ENCODE measurements at regions not wholly inside any gene's neighbourhood (a gene's known extent, or its start where the extent isn't known, plus 50 kb on each side); places are given as distances from the start of the nearest gene placed in this dataset.

DNA sequence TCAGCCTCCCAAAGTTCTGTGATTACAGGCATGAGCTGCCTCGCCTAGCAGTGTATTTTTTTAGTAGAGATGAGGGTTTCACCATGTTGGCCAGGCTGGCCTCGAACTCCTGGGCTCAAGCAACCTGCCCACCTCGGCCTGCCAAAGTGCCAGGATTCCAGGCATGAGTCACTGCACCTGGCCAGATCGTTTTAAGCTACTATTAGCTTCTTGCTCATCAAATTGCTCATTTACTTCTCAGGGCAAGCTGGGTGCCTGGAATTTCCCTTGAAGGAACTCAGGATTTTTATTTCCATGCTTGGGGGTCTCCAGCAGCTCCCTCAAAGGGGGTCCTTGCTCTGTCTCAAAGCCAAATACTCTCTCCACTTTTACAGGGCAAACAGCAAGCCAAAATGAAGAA lies 798.0 kb upstream of the AUTS2 start:
- Histone ChIP-seq H3K27me3 (no peaks in the 10 kb centered on the region), H3K9me3 (no peaks in the 10 kb centered on the region), H3K36me3 (no peaks in the 10 kb centered on the region), H3K4me3 (replicated peaks in 1 of 3) (no peak overlapping the region), H3K27ac (no peak overlapping the region), H3K4me1 (no peaks in the 10 kb centered on the region)
- no peak for DNase-seq
- intact Hi-C loops (cut with DNase I) = no loop called here
- TF ChIP-seq POLR2A (IDR thresholded peaks at IDR 0.05) = no peak
- TF ChIP-seq, protein P1, sequence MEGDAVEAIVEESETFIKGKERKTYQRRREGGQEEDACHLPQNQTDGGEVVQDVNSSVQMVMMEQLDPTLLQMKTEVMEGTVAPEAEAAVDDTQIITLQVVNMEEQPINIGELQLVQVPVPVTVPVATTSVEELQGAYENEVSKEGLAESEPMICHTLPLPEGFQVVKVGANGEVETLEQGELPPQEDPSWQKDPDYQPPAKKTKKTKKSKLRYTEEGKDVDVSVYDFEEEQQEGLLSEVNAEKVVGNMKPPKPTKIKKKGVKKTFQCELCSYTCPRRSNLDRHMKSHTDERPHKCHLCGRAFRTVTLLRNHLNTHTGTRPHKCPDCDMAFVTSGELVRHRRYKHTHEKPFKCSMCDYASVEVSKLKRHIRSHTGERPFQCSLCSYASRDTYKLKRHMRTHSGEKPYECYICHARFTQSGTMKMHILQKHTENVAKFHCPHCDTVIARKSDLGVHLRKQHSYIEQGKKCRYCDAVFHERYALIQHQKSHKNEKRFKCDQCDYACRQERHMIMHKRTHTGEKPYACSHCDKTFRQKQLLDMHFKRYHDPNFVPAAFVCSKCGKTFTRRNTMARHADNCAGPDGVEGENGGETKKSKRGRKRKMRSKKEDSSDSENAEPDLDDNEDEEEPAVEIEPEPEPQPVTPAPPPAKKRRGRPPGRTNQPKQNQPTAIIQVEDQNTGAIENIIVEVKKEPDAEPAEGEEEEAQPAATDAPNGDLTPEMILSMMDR (IDR thresholded peaks at IDR 0.05) = no peak
- 67 to 79% methylated on average over 4 of the region's 4 CpGs for WGBS, 2 donors

DNA sequence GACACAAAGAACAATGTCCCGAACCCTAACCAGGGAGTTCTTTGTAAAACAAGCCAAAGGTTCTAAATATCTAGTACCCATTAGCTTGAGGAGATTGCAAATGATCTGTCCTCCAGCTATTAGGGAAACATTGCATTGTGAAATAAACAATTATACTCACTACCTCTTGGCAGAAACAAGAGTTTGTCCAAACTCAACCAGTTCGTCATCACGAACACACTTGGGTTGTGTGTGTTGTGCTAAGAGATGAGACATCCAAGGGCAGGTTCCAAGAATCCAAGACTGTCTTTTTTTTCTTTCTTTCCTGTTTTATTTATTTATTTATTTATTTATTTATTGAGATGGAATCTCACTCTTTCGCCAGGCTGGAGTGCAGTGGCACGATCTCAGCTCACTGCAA lies 793.1 kb upstream of the AUTS2 start:
- Histone ChIP-seq H3K4me1 (no peaks in the 10 kb centered on the region), H3K27ac (no peak overlapping the region), H3K27me3 (no peaks in the 10 kb centered on the region), H3K4me3 (replicated peaks in 1 of 3) (no peak overlapping the region), H3K9me3 (no peaks in the 10 kb centered on the region), H3K36me3 (no peaks in the 10 kb centered on the region)
- WGBS, 2 donors = 82 to 84% methylated on average over 5 of the region's 5 CpGs
- intact Hi-C loops (cut with DNase I) = no loop called here
- TF ChIP-seq, protein P1 (IDR thresholded peaks at IDR 0.05) = no peak
- no peak for TF ChIP-seq POLR2A (IDR thresholded peaks at IDR 0.05)
- no peak for DNase-seq

GRCh38 chr7:68807666-68808065 lies 790.6 kb upstream of the AUTS2 start:
- no peak for DNase-seq
- intact Hi-C loops (cut with DNase I) = no loop called here
- Histone ChIP-seq H3K9me3 (no peaks in the 10 kb centered on the region), H3K27ac (no peak overlapping the region), H3K4me1 (no peaks in the 10 kb centered on the region), H3K36me3 (no peaks in the 10 kb centered on the region), H3K27me3 (no peaks in the 10 kb centered on the region), H3K4me3 (replicated peaks in 1 of 3) (no peak overlapping the region)
- TF ChIP-seq, protein P1 (IDR thresholded peaks at IDR 0.05) = no peak
- TF ChIP-seq POLR2A (IDR thresholded peaks at IDR 0.05) = no peak
- 76 to 79% methylated on average over 2 of the region's 2 CpGs for WGBS, 2 donors

GRCh38 chr7:68813551-68814080 lies 784.7 kb upstream of the AUTS2 start:
- no peak for TF ChIP-seq POLR2A (IDR thresholded peaks at IDR 0.05)
- TF ChIP-seq, protein P1 (IDR thresholded peaks at IDR 0.05) = no peak
- H3K27ac ChIP-seq = no peak overlapping the region
- H3K4me1 ChIP-seq = no peaks in the 10 kb centered on the region
- no peaks in the 10 kb centered on the region for H3K9me3 ChIP-seq
- 85% methylated on average over 12 of the region's 12 CpGs for WGBS, 2 donors
- no peak for DNase-seq
- intact Hi-C loops (cut with DNase I) = no loop called here
- H3K27me3 ChIP-seq = no peaks in the 10 kb centered on the region
- H3K4me3 ChIP-seq (replicated peaks in 1 of 3) = no peak overlapping the region
- no peaks in the 10 kb centered on the region for H3K36me3 ChIP-seq

GRCh38 chr7:68816491-68816890 lies 781.8 kb upstream of the AUTS2 start:
- Histone ChIP-seq H3K36me3 (no peaks in the 10 kb centered on the region), H3K4me3 (replicated peaks in 1 of 3) (no peak overlapping the region), H3K27me3 (no peaks in the 10 kb centered on the region), H3K4me1 (no peaks in the 10 kb centered on the region), H3K27ac (no peak overlapping the region), H3K9me3 (no peaks in the 10 kb centered on the region)
- DNase-seq = no peak
- intact Hi-C loops (cut with DNase I) = no loop called here
- 84 to 94% methylated on average over 2 of the region's 2 CpGs for WGBS, 2 donors
- no peak for TF ChIP-seq POLR2A (IDR thresholded peaks at IDR 0.05)
- TF ChIP-seq, protein P1 (IDR thresholded peaks at IDR 0.05) = no peak
